Hematopoietic multipotent progenitor cell treated with erythropoietin and hydrocortisone succinate and interleukin-3 and kit ligand, for 8 days (in vitro differentiated cells): ENCODE measurements at regions not wholly inside any gene's neighbourhood (a gene's known extent, or its start where the extent isn't known, plus 50 kb on each side); places are given as distances from the start of the nearest gene placed in this dataset.
"Not testable (repeated sequence)": the region's sequence is repeated elsewhere in the genome, so short reads cannot be mapped to it uniquely, and the experiment has no call there.

Experiments
- DNase-seq: peaks from one replicate; pipeline ENCODE4 v3.0.0-alpha.2; 2015

- no peak for DNase-seq
Observed at GRCh38 chr5:113723021-113723420, 209.5 kb downstream of the YTHDC2 start.

GRCh38 chr5:113735751-113736150, 222.3 kb downstream of the YTHDC2 start:
- DNase-seq, result no peak

- DNase-seq, result no peak
Observed at GRCh38 chr5:113742176-113742575, 228.7 kb downstream of the YTHDC2 start.

- DNase-seq, result no peak
Observed at GRCh38 chr5:113742639-113743038, 229.1 kb downstream of the YTHDC2 start.

GRCh38 chr5:113748403-113748802, 234.9 kb downstream of the YTHDC2 start:
- DNase-seq, result no peak

GRCh38 chr5:113749334-113749733, 235.8 kb downstream of the YTHDC2 start:
- no peak for DNase-seq

- DNase-seq, result not testable (repeated sequence)
Observed at GRCh38 chr5:113753182-113753581, 239.7 kb downstream of the YTHDC2 start.

- no peak for DNase-seq
Observed at GRCh38 chr5:113755516-113755915, 242.0 kb downstream of the YTHDC2 start.

- no peak for DNase-seq
Observed at GRCh38 chr5:113757508-113757907, 244.0 kb downstream of the YTHDC2 start.

- no peak for DNase-seq
Observed at GRCh38 chr5:113759505-113759904, 246.0 kb downstream of the YTHDC2 start.

- DNase-seq, result no peak
Observed at GRCh38 chr5:113760486-113760885, 247.0 kb downstream of the YTHDC2 start.

GRCh38 chr5:113761594-113761993, 248.1 kb downstream of the YTHDC2 start:
- no peak for DNase-seq

GRCh38 chr5:113764382-113764781, 250.9 kb downstream of the YTHDC2 start:
- DNase-seq, result no peak

- DNase-seq, result not testable (repeated sequence)
Observed at GRCh38 chr5:113766827-113767226, 253.3 kb downstream of the YTHDC2 start.

- no peak for DNase-seq
Observed at GRCh38 chr5:113770648-113771047, 257.2 kb downstream of the YTHDC2 start.

GRCh38 chr5:113771483-113771882, 258.0 kb downstream of the YTHDC2 start:
- DNase-seq, result no peak

- DNase-seq, result no peak
Observed at GRCh38 chr5:113776168-113776567, 262.7 kb downstream of the YTHDC2 start.

- no peak for DNase-seq
Observed at GRCh38 chr5:113776832-113777525, 263.5 kb downstream of the YTHDC2 start.

- no peak for DNase-seq
Observed at GRCh38 chr5:113778147-113778546, 264.7 kb downstream of the YTHDC2 start.

- DNase-seq, result no peak
Observed at GRCh38 chr5:113788141-113788655, 274.7 kb downstream of the YTHDC2 start.

GRCh38 chr5:113789769-113790168, 276.3 kb downstream of the YTHDC2 start:
- no peak for DNase-seq

GRCh38 chr5:113792806-113793205, 279.3 kb downstream of the YTHDC2 start:
- no peak for DNase-seq

GRCh38 chr5:113794981-113795380, 281.5 kb downstream of the YTHDC2 start:
- DNase-seq, result no peak

GRCh38 chr5:113800686-113801085, 287.2 kb downstream of the YTHDC2 start:
- DNase-seq, result no peak

GRCh38 chr5:113804264-113804663, 290.8 kb downstream of the YTHDC2 start:
- DNase-seq, result no peak
